Hematopoietic multipotent progenitor cell treated with erythropoietin and hydrocortisone succinate and interleukin-3 and kit ligand, for 8 days (in vitro differentiated cells): ENCODE measurements at regions not wholly inside any gene's neighbourhood (a gene's known extent, or its start where the extent isn't known, plus 50 kb on each side); places are given as distances from the start of the nearest gene placed in this dataset.

Experiments used
- DNase-seq: peaks from one replicate; pipeline ENCODE4 v3.0.0-alpha.2; 2015

GRCh38 chr5:89280103-89281037, 397.4 kb upstream of the MEF2C start:
- peak; percentile 14 for DNase-seq

GRCh38 chr5:89279391-89280036, 396.5 kb upstream of the MEF2C start:
- DNase-seq = peak; percentile 50

DNA sequence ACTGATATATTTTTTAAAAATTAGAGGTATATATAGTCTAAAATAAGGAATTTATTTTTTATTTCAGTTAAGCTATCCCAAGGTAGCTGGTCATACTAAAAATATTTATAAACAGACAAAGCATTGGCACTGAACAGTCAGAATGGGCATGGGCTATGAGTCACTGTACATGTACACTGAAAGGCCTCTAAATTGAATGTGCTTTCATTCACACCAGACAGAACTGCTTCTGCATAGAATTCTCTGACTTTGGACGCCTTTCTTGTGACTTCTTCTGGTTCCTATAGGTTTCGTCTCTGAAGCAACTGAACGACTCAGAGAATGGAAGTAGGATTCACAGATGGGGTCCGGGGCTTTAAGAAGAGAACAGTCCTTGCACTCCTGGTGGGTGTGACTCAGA, 394.8 kb upstream of the MEF2C start:
- DNase-seq = no peak

DNA sequence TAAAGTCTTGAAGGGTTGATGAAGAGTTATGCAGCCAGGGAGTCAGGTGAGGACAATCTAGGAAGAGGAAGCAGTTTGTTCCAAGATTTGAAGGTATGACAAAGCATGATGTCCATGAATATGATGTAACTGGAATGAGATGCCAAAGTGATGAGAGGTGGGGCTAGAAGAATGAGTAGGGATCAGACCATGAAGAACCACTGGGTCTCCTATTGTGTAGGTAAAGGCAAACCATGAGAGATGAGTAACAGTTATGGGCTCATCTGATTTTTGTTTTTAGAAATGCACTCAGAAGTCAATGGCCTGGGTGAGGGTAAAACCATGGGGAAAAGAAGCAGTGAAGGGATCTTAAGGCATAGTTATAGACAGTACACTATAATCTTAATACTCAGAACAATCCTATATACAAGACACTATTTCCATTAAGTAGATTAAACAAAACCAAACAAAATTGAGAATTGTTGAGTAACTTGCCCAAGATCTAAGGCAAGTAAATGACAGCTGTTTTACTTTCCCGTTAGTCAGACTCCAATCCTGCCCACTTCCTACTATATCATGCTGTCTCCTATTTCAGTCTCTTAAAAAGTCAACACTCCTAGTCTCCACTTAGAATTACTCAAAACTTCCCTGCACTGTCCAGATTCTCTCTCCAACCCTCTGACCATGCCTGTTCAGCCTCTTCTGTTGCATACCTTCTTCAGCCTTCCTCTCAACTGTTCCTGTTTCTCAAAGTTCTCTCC, 393.8 kb upstream of the MEF2C start:
- DNase-seq = no peak

DNA sequence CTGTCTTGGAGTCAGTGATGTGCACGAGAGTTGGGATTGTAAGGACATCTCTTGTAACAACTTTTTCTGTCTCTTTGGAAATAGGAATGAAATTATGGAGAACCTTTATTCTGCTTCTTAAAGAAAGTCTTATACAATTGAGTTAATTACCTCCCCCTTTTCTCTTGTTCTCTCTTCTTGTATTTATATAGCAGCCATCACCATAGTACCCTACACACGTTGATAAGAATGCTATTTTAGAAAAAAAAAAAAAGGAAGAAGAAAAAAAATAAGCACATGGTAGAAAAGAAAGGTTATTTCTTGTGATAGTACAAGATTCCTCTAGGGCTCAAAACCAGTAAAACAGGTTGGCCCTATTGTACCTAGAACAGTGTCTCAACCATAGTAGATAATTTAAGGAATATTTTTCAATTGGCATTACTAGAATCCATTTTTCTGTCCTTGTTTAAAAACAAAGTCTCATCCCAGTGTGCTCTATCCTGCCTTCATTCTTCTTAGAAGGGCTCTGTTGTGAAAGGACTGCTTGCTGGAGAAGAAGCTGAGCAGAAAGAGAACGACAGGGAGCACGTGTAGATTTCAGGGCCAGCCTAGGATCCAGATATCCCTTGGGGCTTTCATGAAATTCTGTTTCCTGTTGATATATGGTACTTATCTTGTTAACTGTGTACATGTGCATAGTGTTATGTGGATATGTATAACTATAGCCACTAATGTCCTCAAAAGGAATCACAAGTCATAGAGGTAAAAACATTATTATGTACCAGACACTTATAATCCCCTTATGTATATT, 392.3 kb upstream of the MEF2C start:
- peak; percentile 60 for DNase-seq

- peak; percentile 8 for DNase-seq
These were observed 390.3 kb upstream of the MEF2C start for GRCh38 chr5:89273289-89273688.

GRCh38 chr5:89270901-89271300, 387.9 kb upstream of the MEF2C start:
- no peak for DNase-seq

- DNase-seq = no peak
These were observed 386.7 kb upstream of the MEF2C start for GRCh38 chr5:89269721-89270120.

DNA sequence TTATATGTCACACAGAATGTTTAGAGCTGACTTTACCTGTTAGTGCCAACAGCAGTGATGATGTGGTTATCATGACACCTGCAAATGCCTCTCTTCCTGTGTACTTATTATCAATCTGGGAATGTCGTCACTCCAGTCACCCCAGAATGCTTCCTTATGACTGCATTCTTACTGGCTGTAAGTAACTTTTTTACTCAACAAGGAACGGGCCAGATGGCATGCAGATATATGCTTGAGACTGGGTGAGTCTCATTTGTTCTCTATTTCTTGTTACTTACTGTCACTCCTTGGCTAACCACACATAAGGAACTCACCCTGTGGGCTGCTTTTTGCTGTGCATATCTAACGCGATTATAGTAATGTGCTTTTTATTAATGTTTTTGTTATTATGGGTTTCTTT, 385.5 kb upstream of the MEF2C start:
- DNase-seq = peak; percentile 44

GRCh38 chr5:89267788-89268187, 384.8 kb upstream of the MEF2C start:
- DNase-seq = no peak

- no peak for DNase-seq
These were observed 382.7 kb upstream of the MEF2C start for GRCh38 chr5:89265511-89266179.

- DNase-seq = no peak
These were observed 380.9 kb upstream of the MEF2C start for GRCh38 chr5:89263846-89264245.

- no peak for DNase-seq
These were observed 379.0 kb upstream of the MEF2C start for GRCh38 chr5:89262030-89262429.

GRCh38 chr5:89260254-89260653, 377.3 kb upstream of the MEF2C start:
- no peak for DNase-seq

DNA sequence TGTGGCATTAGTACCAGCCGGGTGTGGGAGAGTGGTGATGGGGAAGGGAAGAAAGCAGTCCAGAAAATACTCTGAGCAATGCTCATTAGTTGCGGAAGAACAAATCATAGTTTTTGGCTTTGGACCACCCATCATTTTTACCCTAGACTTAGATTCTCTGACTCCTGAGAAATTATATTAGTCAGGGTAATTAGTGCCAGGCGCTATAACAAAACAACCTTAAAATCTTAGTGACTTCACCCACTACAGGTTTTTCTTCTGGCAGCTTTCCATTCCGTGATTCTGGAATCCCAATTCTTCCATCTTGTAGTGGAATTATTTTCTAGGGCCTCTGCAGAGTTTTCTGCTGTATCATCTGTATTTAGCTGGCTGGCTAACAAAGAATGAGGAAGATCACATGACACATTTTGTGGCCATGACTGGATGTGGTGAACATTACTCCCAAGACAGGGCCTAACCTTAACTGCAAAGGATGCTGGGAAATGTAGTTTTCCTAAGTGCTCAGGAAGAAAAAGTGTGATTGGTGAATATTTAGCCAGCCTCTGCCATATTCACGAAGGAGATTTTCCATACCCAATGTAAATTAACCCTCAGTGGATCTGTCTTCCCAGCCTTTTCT, 373.0 kb upstream of the MEF2C start:
- peak; percentile 67 for DNase-seq

DNA sequence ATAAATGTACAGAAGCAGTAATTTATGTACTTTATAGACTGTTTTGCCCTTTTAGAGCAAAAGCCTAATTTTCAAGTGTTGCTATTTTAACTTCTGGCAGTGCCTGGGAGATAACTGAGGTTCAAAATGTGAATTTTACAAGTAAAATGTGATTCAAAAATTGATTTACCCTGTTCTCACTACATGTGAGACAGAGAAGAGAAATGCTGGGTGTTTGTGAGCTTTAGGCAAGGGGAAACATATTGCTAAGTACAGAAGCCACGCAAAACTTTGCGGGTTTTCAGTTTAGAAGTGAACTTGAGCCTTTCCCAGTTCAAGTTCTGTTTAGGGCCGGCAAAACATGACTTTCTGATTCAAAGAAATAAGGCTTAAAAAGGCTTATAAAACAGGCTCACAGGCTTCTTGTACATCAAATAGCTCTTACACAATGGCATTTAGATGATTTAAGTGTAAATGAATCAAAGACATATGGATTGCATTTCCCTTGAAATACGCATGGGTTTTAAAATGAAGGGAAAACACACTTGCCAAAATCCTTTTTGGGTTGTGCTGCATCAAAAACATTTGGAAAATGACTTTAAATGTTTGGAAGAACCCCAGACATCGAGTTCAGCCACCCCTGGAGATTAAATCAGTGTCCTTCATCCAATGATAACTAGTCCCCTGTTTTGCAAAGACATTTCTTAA, 370.8 kb upstream of the MEF2C start:
- DNase-seq = no peak

GRCh38 chr5:89246864-89247263, 363.9 kb upstream of the MEF2C start:
- DNase-seq = no peak

- DNase-seq = peak; percentile 14
These were observed 363.3 kb upstream of the MEF2C start for GRCh38 chr5:89246252-89246651.

DNA sequence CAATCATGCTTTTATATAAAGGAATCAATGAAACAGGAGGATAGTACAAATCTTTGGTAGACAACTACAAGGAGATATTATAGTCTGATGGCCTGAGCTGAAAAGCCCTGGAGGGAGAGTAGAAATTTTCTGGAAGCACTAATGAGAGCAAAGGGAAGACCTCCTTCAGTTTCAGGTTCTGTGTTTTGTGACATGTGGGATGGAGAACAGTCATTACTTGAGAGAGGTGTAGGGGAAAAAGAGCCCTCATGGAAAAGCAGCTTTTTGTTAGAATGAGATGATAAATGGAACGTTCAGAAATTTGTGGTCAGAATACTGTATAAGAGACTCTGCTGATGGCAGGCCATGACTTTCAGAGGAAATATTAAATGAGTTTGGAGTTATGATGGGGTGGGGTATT, 360.6 kb upstream of the MEF2C start:
- no peak for DNase-seq

DNA sequence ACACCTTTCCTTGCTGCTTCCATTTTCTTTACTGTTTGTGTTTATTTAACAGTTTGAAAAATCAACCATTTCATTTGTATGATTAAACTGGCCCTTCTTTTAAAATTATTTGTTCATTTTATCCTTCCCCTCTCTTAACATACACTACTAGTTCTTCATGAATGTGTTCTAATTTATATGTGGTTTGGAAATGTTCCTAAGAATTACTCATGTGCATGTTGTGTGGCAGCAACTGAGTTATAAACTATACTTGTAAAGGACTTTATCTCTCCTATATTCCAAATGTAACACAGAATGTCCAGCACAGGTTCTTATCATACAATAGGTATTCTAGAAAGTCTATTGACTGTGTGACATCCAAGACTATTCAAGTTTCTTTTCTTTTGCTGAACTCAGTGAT, 358.2 kb upstream of the MEF2C start:
- no peak for DNase-seq

- no peak for DNase-seq
These were observed 353.9 kb upstream of the MEF2C start for GRCh38 chr5:89236900-89237299.
